Keratinocyte (primary cell): ENCODE measurements at regions not wholly inside any gene's neighbourhood (a gene's known extent, or its start where the extent isn't known, plus 50 kb on each side); places are given as distances from the start of the nearest gene placed in this dataset.

Source experiments
- EZH2 ChIP-seq: IDR thresholded peaks from one replicate; pipeline ENCODE4 v1.6.1; 2012; ENCODE audit warnings: inconsistent platforms, mild to moderate bottlenecking, low read length, moderate library complexity
- TF ChIP-seq, protein P1 (sequence below), 3 experiments: IDR thresholded peaks in 1 of 3; conservative IDR thresholded peaks in 1 of 3; optimal IDR thresholded peaks in 1 of 3; 2 replicates in 2 of 3; 3 replicates in 1 of 3; pipeline versions ENCODE3 to v1.5.1; 2011; ENCODE audit warnings: low read length in 3 of 3, mild to moderate bottlenecking in 3 of 3, moderate library complexity in 2 of 3, control low read depth in 1 of 3, inconsistent platforms in 1 of 3; ENCODE audit not compliant: insufficient read depth in 2 of 3; ENCODE audit errors: extremely low read depth in 1 of 3

GRCh38 chr2:38464971-38465788 is 88.1 kb upstream of the ATL2 start:
- TF ChIP-seq, protein P1, sequence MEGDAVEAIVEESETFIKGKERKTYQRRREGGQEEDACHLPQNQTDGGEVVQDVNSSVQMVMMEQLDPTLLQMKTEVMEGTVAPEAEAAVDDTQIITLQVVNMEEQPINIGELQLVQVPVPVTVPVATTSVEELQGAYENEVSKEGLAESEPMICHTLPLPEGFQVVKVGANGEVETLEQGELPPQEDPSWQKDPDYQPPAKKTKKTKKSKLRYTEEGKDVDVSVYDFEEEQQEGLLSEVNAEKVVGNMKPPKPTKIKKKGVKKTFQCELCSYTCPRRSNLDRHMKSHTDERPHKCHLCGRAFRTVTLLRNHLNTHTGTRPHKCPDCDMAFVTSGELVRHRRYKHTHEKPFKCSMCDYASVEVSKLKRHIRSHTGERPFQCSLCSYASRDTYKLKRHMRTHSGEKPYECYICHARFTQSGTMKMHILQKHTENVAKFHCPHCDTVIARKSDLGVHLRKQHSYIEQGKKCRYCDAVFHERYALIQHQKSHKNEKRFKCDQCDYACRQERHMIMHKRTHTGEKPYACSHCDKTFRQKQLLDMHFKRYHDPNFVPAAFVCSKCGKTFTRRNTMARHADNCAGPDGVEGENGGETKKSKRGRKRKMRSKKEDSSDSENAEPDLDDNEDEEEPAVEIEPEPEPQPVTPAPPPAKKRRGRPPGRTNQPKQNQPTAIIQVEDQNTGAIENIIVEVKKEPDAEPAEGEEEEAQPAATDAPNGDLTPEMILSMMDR (optimal IDR thresholded peaks at IDR 0.05 in 1 of 3, IDR thresholded peaks at IDR 0.05 in 1 of 3, conservative IDR thresholded peaks at IDR 0.05 in 1 of 3; ENCODE audit: extremely low read depth in 1 of 3, insufficient read depth in 2 of 3, low read length in 3 of 3), result no peak
- no peak for TF ChIP-seq EZH2
